ENCODE measurements at regions not wholly inside any gene's neighbourhood (a gene's known extent, or its start where the extent isn't known, plus 50 kb on each side); places are given as distances from the start of the nearest gene placed in this dataset.

GRCh38 chr5:8410618-8411017, 541.7 kb downstream of the MTRR start:
- intact Hi-C loops (cut with micrococcal nuclease; ENCODE audit: unreplicated experiment) (no loop called here), in situ Hi-C loops (cut with HindIII; ENCODE audit: extremely low pct_ligation_motif_present, low pct_unique_long_range_greater_than_20kb) (no loop called here)
- Histone ChIP-seq H3K4me2 (ENCODE audit: low read depth, low read length) (no peak overlapping the region), H3K79me2 (ENCODE audit: insufficient read depth, low read length) (no peaks in the 10 kb centered on the region), H3K9ac (ENCODE audit: insufficient read depth, low read depth, low read length) (no peak overlapping the region), H3K27ac (ENCODE audit: extremely low read length, insufficient read depth, low read length) (no peak overlapping the region), H3K4me3 (replicated peaks in 1 of 3; ENCODE audit: insufficient read depth in 1 of 3, low read depth in 2 of 3, low read length in 3 of 3) (no peak overlapping the region), H3K9me3 (ENCODE audit: low read length) (peaks cover 12% of the 10 kb centered on the region; the same call in 1 of the 2 replicates), H3K36me3 (replicated peaks in 1 of 2; ENCODE audit: control insufficient read depth in 1 of 2, insufficient read depth in 2 of 2, low read length in 2 of 2) (no peaks in the 10 kb centered on the region), H2AFZ (ENCODE audit: low read length) (no peak overlapping the region), H3K4me1 (ENCODE audit: insufficient read depth, low read length) (no peaks in the 10 kb centered on the region), H3K27me3 (ENCODE audit: control insufficient read depth in 1 of 2, insufficient read depth in 2 of 2, low read length in 2 of 2) (no peaks in the 10 kb centered on the region), H4K20me1 (ENCODE audit: insufficient read depth, low read length) (no peaks in the 10 kb centered on the region)
- ChIA-PET POLR2A (no interaction called here), CTCF (ENCODE audit: low intra/inter-chr PET ratio, low total read pairs) (no interaction called here)
- ATAC-seq (no peak), DNase-seq (ENCODE audit: low spot score) (no peak), FAIRE-seq (no peak)
- no peak for TF ChIP-seq ERF (CRISPR knock-in tag; IDR thresholded peaks at IDR 0.05)
- BruUV-seq (replicated peaks) = no TSS peak
- WGBS (ENCODE audit: low lambda C conversion rate) = 3% methylated on average over 3 of the region's 4 CpGs

GRCh38 chr5:8413975-8414374, 545.0 kb downstream of the MTRR start:
- ChIA-PET CTCF (ENCODE audit: low intra/inter-chr PET ratio, low total read pairs) (no interaction called here), POLR2A (no interaction called here)
- Histone ChIP-seq H4K20me1 (ENCODE audit: insufficient read depth, low read length) (no peaks in the 10 kb centered on the region), H2AFZ (ENCODE audit: low read length) (no peak overlapping the region), H3K27me3 (ENCODE audit: control insufficient read depth in 1 of 2, insufficient read depth in 2 of 2, low read length in 2 of 2) (no peaks in the 10 kb centered on the region), H3K79me2 (ENCODE audit: insufficient read depth, low read length) (no peaks in the 10 kb centered on the region), H3K4me3 (replicated peaks in 1 of 3; ENCODE audit: insufficient read depth in 1 of 3, low read depth in 2 of 3, low read length in 3 of 3) (no peak overlapping the region), H3K36me3 (replicated peaks in 1 of 2; ENCODE audit: control insufficient read depth in 1 of 2, insufficient read depth in 2 of 2, low read length in 2 of 2) (no peaks in the 10 kb centered on the region), H3K9ac (ENCODE audit: insufficient read depth, low read depth, low read length) (no peak overlapping the region), H3K27ac (ENCODE audit: extremely low read length, insufficient read depth, low read length) (no peak overlapping the region), H3K4me1 (ENCODE audit: insufficient read depth, low read length) (no peaks in the 10 kb centered on the region), H3K4me2 (ENCODE audit: low read depth, low read length) (no peak overlapping the region), H3K9me3 (ENCODE audit: low read length) (no peaks in the 10 kb centered on the region)
- no peak for FAIRE-seq
- intact Hi-C loops (cut with micrococcal nuclease; ENCODE audit: unreplicated experiment) = no loop called here
- no peak for ATAC-seq
- WGBS (ENCODE audit: low lambda C conversion rate) = 6% methylated on average over 7 of the region's 7 CpGs
- DNase-seq (ENCODE audit: low spot score) = no peak
- TF ChIP-seq KDM5A (IDR thresholded peaks at IDR 0.05; ENCODE audit: borderline replicate concordance, low read length) = no peak
- TF ChIP-seq THAP7 (CRISPR knock-in tag; IDR thresholded peaks at IDR 0.05) = no peak
- no peak for TF ChIP-seq TRIM24 (CRISPR knock-in tag; IDR thresholded peaks at IDR 0.05)
- no peak for TF ChIP-seq ZBTB42 (CRISPR knock-in tag; IDR thresholded peaks at IDR 0.05)
- no peak for TF ChIP-seq RBM22 (optimal IDR thresholded peaks at IDR 0.05; ENCODE audit: low read length)
- TF ChIP-seq E2F1 (CRISPR knock-in tag; IDR thresholded peaks at IDR 0.05) = no peak
- no peak for TF ChIP-seq USF2 (IDR thresholded peaks at IDR 0.05; ENCODE audit: low read depth, low read length)
- no peak for TF ChIP-seq USF2 (CRISPR knock-in tag; IDR thresholded peaks at IDR 0.05; ENCODE audit: borderline replicate concordance)
- TF ChIP-seq TRIM22 (IDR thresholded peaks at IDR 0.05) = no peak
- no peak for TF ChIP-seq KDM4B (CRISPR knock-in tag; IDR thresholded peaks at IDR 0.05)
- no peak for TF ChIP-seq GATAD2A (CRISPR knock-in tag; IDR thresholded peaks at IDR 0.05)
- TF ChIP-seq ZNF703 (CRISPR knock-in tag; IDR thresholded peaks at IDR 0.05; ENCODE audit: borderline replicate concordance) = no peak
- TF ChIP-seq FOXA1 (IDR thresholded peaks at IDR 0.05) = no peak
- TF ChIP-seq FOXA1 (CRISPR knock-in tag; IDR thresholded peaks at IDR 0.05) = no peak
- no peak for TF ChIP-seq TP53 (CRISPR knock-in tag; conservative IDR thresholded peaks at IDR 0.05)
- BruUV-seq (replicated peaks) = no TSS peak
- in situ Hi-C loops (cut with HindIII; ENCODE audit: extremely low pct_ligation_motif_present, low pct_unique_long_range_greater_than_20kb) = no loop called here
